ENCODE measurements at regions not wholly inside any gene's neighbourhood (a gene's known extent, or its start where the extent isn't known, plus 50 kb on each side); places are given as distances from the start of the nearest gene placed in this dataset.
A peak's percentile ranks its signal among the peaks of the same experiment; 100 is the strongest.
"Not testable (repeated sequence)": the region's sequence is repeated elsewhere in the genome, so short reads cannot be mapped to it uniquely, and the experiment has no call there.

DNA sequence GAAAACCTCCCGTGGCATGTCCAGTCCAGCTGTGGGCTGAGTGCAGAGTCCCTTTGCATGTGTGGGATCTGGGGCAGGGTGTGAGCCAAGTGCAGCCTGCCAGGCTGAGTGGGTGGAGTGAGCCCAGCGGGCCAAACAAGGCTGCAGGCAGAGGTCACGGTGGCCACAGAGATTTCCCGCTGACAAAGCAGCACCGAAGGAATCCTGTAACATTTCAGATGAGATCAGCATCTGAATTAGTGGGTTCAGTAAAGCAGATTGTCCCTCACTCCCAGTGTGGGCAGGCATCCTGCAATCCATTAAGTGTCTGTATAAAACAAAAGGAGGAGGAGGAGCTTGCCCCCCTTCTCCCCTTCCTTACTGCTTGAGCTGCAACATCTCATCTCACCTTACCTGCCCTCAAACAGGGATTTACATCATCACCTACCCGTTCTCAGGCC lies 324.4 kb downstream of the FAT4 start:
- TF ChIP-seq, protein P1, sequence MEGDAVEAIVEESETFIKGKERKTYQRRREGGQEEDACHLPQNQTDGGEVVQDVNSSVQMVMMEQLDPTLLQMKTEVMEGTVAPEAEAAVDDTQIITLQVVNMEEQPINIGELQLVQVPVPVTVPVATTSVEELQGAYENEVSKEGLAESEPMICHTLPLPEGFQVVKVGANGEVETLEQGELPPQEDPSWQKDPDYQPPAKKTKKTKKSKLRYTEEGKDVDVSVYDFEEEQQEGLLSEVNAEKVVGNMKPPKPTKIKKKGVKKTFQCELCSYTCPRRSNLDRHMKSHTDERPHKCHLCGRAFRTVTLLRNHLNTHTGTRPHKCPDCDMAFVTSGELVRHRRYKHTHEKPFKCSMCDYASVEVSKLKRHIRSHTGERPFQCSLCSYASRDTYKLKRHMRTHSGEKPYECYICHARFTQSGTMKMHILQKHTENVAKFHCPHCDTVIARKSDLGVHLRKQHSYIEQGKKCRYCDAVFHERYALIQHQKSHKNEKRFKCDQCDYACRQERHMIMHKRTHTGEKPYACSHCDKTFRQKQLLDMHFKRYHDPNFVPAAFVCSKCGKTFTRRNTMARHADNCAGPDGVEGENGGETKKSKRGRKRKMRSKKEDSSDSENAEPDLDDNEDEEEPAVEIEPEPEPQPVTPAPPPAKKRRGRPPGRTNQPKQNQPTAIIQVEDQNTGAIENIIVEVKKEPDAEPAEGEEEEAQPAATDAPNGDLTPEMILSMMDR (conservative IDR thresholded peaks at IDR 0.05; ENCODE audit: low read length) = no peak
- H3K4me3 ChIP-seq (ENCODE audit: low read length) = no peak overlapping the region
- DNase-seq (ENCODE audit: low read depth) = peak; percentile 22

DNA sequence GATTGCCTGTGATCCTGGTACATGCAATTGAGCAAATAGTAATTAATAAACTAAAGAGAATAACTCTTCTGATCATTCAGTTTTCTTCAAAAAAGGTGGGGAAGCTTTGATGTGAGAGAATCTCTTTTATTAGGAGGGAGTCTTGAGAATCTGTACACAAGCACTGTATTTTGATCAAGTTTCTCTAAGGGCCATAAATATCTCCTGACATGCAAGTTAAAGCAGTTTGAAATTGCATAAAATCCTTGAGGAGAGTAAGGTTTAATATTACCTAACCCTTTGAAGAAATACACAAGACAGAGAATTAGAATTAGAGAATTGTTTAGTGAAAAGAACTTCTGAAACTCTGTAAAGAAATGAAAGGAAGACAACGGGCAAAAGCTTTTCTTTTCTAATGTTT lies 326.9 kb downstream of the FAT4 start:
- DNase-seq (ENCODE audit: low read depth) = no peak
- TF ChIP-seq, protein P1 (conservative IDR thresholded peaks at IDR 0.05; ENCODE audit: low read length) = no peak
- no peak overlapping the region for H3K4me3 ChIP-seq (ENCODE audit: low read length)

DNA sequence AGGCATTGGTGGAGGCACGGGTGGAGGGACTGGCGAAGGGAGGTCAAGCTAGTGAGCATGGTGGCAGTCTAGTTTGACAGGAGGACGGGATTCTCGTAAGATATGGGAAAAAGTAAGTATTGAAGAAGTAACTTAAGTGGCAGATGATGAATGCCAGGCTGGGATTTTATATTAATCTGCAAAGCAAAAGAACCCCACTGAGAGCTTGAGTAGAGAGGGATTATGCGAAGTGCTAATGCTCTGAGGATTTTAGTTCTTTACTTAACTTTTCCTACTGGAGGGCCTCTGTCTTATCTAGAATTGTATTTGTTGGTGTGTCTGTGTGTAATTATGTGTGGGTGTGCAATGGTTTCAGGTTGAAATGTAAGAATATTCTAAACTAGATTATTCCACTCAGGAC lies 327.9 kb downstream of the FAT4 start:
- no peak for DNase-seq (ENCODE audit: low read depth)
- H3K4me3 ChIP-seq (ENCODE audit: low read length) = no peak overlapping the region
- TF ChIP-seq, protein P1 (conservative IDR thresholded peaks at IDR 0.05; ENCODE audit: low read length) = no peak

DNA sequence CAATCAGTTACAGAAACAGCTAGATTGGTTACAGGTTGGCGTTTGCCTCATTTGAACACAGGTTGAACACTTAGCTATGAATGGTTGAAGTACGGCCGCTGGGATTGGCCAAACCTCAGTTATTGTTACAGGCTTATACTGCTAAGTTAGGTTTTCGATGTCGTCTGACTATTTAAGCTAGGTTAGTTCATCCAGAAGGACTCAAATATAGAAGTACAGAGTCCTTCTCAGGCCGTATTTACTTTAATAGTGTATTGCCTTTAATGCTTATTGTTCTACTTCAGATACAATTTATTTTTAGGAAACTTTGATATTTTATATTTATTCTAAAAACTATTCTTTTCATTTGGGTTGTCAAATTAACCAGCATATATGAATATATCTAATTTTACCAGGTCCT lies 334.7 kb downstream of the FAT4 start:
- H3K4me3 ChIP-seq (ENCODE audit: low read length) = no peak overlapping the region
- DNase-seq (ENCODE audit: low read depth) = no peak
- TF ChIP-seq, protein P1 (conservative IDR thresholded peaks at IDR 0.05; ENCODE audit: low read length) = no peak

DNA sequence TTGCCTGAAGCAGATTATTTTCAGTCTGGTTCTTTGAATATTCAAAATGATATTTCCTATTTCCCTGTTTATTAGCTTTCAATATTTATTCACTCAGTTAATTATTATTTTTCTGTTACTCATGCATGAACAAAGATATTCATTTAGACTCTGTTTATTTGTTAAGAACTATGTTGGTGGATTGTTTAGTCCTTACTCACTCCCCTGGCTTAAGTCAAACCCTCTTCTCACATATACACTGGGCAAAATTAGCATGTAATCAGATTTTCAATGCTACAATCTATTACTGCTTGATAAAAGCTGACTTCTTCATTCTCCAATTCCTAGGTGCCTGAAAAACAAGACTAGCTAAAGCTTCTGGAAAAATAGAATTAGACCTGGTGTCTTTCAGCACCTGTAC lies 335.8 kb downstream of the FAT4 start:
- H3K4me3 ChIP-seq (ENCODE audit: low read length) = no peak overlapping the region
- TF ChIP-seq, protein P1 (conservative IDR thresholded peaks at IDR 0.05; ENCODE audit: low read length) = no peak
- DNase-seq (ENCODE audit: low read depth) = no peak

DNA sequence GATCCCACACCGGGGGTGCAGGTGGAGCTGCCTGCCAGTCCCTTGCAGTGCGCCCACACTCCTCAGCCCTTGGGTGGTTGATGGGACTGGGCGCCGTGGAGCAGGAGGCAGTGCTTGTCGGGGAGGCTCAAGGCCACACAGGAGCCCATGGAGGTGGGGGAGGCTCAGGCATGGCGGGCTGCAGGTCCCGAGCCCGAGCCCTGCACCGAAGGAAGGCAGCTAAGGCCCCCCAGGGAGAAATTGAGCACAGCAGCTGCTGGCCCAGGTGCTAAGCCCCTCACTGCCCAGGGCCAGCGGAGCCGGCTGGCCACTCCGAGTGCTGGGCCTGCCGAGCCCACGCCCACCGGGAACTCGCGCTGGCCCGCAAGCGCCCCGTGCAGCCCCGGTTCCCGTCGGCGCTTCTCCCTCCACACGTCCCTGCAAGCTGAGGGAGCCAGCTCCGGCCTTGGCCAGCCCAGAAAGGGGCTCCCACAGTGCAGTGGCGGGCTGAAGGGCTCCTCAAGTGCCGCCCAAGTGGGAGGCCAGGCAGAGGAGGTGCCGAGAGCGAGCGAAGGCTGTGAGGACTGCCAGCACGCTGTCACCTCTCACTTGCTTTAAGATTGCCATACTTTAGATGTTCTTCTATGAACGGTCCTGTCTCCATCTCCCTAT lies 337.1 kb downstream of the FAT4 start:
- H3K4me3 ChIP-seq (ENCODE audit: low read length); DNase-seq (ENCODE audit: low read depth): not testable (repeated sequence)

DNA sequence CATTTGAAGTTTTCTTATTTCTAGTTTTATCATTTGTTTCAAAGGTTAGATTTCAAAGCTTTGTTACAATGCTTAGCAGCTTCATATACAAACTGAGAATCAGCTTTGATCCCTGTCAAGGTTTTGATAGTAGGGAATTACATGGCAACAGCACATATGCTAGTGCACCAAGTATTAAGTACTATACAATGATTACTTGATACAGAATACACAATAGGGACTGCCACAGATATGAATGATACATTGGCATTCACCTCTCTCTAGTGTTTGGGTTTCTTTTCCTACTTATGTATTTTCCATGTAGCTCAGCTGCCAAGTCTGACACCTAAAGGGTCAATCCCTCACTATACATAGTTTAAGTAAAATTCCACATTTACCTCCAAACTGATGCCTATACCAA lies 344.0 kb downstream of the FAT4 start:
- TF ChIP-seq, protein P1 (conservative IDR thresholded peaks at IDR 0.05; ENCODE audit: low read length) = no peak
- DNase-seq (ENCODE audit: low read depth) = no peak
- H3K4me3 ChIP-seq (ENCODE audit: low read length) = no peak overlapping the region
